Stimulated activated CD8-positive, alpha-beta memory T cell treated with anti-CD3 and anti-CD28 coated beads, Interleukin-4, amount 100 ng/mL, for 24 hours (primary cell): ENCODE measurements at regions not wholly inside any gene's neighbourhood (a gene's known extent, or its start where the extent isn't known, plus 50 kb on each side); places are given as distances from the start of the nearest gene placed in this dataset.
"Not testable (repeated sequence)": the region's sequence is repeated elsewhere in the genome, so short reads cannot be mapped to it uniquely, and the experiment has no call there.

ENCODE experiments used
- DNase-seq: peaks from one replicate; pipeline ENCODE4 v3.0.0-alpha.2; 2020; ENCODE audit warnings: low read depth

DNA sequence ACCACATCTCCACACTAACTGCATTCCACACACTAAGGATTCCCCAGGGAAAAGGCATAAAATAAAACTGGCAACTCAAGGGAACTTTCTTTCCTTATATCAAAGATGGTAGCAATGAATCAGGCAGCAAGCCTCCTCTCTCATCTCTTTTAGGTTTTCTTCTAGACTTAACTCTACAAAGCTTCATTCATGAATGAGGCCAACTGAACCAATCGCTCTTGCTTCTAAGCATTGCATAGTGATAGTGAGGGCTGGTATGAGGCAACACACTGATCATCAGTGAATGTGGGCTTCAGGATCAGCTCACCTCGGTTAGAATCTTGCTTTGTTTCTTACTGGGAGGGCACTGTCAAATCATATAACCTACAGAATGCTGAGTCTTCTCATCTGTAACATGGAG lies 1090.7 kb upstream of the MIR17HG start:
- no peak for DNase-seq

DNA sequence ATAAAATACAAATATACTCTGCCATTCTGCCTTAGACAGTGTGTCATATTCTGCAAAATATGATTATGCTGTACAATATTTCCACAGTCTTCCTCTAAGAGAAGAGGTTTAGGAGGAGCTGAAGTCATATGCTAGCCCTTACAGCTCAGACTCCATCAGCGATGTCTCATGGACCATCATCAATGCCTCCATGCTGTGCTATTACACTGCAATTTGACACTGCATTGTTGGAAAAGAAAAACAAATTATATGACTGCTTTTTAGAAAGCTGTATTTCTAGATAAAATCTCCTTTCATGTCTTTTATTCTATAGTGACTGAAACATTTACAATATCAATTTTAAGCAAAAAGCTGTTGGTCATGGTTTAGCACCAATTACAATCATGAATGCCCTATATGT lies 1089.4 kb upstream of the MIR17HG start:
- no peak for DNase-seq

DNA sequence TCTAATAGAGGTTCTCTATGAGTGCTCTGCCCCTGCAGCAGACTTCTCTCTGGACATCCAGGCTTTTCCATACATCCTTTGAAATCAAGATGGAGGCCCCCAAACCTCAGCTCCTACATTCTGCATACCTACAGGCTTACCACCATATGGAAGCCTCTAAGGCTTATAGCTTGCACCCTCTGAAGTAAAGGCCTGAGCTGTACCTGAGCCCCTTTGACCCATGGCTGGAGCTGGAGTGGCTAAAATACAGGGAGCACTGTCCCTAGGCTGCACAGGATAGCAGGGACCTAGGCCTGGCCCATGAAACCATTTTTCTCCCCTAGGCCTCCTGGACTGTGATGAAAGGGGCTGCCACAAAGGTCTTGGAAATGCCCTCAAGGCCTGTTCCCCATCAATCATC lies 1086.1 kb upstream of the MIR17HG start:
- no peak for DNase-seq

DNA sequence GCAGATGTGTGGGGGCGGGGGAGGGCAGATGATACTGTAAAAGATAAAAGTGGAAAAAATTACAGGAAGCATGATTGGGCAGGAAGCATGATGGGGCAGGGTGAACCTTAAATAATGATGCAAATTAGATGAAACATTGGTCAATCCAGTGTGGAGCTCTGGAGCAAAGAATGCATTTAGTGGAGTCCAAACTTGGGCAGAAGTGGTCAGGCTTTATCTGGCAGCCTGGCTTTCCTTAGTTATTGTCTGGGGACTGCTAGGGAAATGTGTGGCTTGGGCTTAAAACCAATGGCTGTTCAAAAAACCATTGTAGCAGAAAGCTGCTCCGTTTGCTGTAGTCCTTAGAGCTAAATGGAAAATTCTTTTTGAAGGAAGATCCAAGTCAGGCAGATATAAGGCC lies 1077.3 kb upstream of the MIR17HG start:
- DNase-seq, result no peak

DNA sequence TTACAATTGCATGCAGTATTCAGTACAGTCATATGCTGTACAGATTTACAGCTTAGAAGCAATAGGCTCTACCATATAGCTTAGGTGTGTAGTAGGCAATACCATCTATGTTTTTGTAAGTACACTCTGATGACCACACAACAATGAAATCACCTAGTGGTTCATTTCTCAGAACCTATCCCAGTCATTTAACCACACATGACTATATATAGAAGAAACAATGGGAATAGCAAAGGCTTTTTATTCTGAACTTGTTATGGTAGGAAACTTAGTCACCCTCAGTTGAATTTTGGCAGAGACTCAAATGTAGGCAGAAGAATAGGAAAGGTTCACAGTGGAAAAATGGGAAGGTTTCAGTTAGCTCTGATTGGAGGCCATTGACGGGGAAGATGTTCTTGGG lies 1075.1 kb upstream of the MIR17HG start:
- no peak for DNase-seq

DNA sequence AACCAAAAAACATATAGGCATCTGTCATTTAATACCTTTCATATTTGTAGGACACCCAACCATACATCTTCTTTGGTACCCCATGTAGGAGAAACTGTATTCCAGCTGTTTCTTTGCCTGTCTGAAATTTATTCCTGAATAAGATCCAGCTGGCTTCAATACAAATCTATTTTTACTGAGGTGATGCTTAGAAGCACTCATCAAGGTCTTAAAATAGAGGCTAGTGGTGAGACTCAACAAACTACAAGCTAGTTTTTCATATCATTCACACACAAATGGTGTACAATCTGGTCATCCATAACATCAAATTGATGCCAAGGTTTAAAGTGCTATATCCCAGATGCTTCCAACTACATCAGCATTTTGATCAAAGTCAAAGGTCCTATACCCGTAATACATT lies 1071.3 kb upstream of the MIR17HG start:
- DNase-seq, result no peak

DNA sequence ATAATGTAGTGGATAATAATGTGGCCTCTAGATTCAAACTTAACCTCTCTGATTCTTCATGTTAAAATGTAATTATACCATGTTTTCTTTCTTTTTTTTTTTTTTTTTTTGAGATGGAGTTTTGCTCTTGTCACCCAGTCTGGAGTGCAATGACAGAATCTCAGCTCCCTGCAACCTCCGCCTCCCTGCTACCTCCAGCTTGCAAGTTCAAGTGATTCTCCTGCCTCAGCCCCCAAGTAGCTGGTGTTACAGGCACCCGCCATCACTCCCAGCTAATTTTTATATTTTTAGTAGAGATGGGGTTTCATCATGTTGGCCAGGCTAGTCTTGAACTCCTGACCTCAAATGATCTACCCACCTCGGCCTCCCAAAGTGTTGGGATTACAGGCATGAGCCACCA lies 1069.3 kb upstream of the MIR17HG start:
- DNase-seq, result not testable (repeated sequence)

DNA sequence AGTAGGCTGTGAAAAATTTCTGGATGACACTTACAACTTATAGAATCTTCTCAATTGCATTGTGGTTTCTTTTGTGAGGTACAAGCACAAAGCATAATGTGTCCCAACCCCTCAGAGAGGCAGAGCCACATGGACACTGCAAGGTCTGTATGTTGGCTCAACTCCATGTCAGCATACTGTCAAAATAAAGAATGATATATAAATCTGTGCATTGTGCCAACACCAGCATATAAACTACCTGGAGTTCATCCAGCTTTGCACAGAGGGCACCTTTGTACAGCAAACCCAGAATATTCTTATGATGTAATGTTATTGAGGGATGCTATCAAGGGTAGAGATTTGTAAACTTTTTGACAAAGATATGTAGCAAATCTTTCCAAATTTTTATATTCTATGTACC lies 1065.8 kb upstream of the MIR17HG start:
- DNase-seq, result no peak

DNA sequence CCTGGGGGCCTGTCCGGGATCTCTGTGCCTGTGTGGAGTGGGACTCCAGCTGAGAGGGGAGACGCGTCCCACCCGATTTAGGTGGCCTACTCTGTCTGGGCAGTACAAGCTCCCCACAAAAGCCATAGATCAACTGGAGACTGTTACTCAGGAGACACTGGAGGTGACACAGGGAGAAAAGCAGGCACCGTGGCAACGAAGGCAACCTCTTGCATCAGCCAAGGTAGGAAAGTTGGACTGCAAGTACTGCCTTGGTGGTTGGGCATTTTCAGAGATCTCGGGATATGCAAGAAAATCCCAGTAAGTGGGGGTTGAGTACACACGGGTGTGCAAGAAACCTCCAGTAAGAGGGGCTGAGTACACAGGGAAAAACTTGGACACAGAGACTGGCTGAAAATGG lies 1060.0 kb upstream of the MIR17HG start:
- DNase-seq, result no peak

DNA sequence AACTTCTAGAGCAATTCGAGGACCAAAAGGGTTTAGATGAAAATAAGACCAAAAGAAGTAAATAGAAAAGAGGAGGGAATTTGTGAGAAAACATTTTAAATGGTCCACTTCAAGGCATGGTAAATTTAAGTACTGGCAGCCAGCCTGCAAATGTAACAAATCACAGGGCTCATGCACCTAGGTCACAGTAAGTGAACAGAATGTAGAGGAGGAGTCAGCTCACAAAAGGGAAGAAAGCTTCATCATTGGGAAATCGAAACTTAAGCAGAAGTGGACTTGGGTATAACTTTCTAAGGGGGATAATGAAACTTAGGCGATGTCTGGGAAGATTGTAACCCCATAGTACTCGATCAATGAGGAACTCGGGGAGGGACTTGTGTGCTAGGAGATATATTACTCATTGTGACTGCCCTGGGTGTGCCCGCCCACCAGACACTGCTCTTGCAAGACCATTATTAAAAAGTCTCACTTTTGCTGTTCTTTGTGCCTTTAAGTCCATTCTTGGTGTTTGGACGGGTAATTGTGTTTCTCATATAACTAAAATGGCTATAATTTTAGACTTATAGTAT lies 1053.6 kb upstream of the MIR17HG start:
- DNase-seq, result no peak

DNA sequence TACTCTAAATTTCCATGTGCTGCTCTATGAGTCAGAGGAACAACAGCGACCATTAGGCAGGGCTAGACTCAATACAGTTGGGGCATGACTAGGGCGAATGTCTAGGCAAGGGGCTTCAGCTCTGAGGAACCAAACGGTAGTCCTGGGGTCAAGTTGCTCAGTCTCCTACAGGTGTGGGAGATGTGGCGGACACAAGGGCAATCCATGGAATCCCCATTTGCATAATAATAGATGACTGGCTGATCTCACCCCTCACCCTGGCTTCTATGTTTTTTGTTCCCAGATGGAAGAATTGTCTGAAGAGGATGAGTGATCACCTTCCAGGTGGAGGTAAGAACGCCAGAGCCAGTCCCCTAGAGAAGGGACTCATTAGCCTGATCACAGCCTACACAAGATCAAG lies 1048.2 kb upstream of the MIR17HG start:
- no peak for DNase-seq

DNA sequence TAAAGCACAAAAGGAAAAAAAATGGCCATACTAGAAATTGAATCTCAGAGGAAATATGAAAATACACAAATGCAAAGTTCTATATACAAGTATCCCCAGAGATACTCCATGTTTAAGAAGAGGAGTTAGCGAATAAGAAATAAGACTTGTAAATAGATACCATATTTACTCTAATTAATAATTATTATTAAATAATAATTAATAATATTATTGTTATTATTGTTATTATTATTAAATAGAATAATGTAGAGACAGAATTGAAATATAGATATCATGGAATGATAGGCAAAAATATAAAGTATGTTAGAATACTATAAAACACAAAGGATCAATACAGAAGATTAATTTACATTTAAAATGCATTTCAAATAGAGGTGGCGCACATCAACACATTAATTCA lies 1047.5 kb upstream of the MIR17HG start:
- DNase-seq, result no peak

DNA sequence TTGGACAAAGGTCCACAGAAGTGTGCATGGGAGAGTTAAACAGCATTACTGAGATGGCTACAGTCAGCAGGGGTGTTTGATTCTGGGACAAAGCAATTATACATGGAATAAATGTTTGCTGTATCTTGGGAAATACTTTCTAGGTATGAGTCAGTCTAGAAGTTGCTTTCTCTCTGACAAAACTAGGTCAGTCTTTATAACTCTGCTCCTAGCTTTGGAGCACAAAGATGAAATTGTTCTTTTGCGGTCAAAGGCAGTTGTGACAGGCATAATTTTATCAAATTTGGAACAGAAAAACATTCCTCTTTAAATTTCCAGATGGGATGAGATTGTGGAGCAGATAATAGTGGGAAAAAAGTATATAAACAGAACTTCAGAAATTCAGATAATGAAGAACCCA lies 1045.4 kb upstream of the MIR17HG start:
- no peak for DNase-seq

DNA sequence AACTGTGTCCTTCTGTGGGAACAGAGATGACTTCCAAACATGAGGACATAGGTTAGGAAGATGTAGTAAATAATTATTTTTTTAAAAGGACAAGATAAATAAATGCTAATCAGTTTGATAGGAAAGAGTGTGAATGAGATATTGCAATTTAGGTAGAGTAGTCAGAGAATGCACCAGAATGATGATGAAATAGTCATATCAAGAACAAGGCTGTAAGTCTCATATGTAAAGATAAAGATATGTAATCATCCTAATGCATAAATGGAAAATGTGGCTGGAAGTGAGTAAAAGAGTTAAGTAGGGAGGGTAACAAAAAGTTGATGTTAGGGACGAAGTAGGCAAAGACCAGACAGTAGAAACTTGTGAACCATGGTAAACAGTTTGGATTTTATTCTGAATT lies 1041.7 kb upstream of the MIR17HG start:
- no peak for DNase-seq

DNA sequence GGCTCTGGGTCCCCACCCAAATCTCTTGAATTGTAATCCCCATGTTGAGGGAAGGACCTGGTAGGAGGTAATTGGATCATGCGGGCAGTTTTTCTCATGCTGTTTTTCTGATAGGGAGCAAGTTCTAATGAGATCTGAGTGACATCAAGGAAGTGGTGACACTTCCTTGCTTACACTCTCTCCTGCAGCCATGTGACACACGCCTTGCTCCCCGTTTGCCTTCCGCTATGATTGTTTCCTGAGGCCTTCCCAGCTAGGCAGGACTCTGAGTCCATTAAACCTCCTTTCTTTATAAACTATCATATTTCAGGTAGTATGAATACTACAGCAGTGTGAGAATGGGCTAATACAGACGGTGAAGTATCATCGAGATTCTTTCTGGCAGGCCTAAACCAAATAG lies 1040.4 kb upstream of the MIR17HG start:
- no peak for DNase-seq

DNA sequence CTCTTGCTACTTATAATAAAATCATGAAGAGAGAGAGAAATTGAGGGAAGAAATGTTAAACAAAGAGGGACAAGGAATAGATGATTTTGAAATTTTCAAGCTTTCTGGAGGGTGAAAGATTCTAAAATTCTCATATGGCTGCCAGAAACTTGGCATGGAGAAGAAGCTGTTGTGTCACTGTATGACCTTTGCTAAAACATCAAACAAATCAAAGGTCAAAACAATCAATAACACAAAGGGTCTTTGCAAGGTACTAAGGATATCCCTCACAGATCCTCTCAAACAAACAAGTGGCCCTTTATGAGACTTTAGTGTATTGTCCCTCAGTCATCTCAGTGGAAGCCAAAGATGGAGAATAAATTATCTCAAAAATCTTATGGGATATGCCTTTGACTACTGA lies 1039.2 kb upstream of the MIR17HG start:
- DNase-seq, result no peak

DNA sequence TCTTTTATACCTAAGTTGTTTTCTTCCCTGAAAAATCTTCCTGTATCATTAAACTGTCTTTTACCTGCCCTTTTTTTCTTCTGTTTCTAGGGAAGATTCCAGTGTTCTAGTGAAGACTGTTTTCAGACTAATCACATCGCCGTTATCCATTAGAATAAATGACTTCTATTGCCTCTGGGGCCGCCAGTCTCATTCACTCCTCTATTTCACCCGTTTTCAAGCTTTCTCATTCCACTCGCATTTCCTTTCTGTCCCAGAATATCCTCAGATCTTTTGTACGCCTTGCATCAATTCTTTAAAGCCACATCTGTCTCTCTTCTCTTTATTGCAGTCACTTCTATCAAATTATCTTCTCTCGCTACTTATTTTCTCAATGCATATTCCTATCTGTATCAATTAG lies 1035.6 kb upstream of the MIR17HG start:
- DNase-seq, result no peak

DNA sequence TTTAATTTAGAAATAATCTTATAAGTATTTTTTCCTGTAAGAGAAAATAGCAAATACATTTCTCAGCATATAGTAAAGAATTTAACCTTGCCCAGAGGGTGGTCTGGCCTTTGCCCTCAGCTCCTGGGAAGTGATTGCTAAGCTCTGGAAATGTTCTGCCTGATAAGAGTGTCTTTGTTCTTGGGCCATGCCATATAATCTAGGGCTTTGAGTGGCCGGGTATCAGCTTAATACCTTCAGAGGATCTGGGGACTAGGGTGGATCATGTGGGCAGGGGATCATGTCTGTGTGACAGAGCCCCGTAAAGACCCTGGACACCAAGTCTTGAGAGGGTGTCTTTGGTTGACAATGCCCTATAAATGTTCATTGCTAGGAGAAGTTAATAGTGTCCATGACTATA lies 1032.4 kb upstream of the MIR17HG start:
- DNase-seq, result no peak

DNA sequence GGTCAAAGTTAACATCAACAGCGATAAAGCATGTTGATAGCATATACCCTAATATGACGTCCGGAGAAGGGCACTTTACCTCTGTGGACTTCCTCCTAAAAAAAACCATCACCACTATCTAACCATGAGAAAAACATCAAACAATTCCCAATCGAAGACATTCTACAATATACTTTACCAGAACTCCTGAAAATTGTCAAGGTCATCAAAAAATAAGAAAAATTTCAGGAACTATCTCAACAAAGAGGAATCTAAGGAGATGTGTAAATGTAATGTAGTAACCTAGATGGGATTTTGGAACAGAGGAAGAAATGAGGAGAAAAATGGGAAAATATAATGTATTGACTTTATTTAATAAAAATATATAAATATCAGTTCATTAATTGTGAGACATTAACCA lies 1026.8 kb upstream of the MIR17HG start:
- DNase-seq, result no peak

DNA sequence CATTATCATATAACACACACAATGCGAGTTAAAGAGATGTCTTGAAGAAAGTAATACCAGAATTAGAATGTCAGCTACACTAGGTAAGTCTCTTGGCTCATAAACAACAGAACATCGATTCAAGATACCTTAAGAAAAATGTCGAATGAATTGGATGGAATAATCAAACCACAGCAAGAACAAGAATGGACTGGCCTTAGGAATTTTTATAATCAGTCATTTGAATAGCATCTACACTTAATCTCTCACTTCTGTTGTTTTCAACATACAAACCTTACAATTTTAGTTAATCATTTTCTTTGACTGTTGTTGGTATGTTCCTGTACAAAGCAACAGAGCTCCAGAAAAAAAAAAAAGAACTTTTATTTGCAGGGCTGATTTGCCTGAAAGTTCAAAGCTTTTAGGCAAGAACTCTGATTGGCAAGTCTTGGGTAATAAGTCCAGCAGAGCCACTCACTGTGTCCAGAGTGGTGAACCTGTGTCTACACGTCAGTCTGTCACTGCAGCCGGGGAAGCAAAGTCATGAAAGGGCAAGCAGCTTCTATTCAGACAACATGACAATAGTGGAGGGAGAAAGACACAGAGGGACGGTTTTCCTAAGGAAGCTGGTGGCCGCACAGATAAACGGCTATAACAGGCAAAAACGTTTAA lies 1026.1 kb upstream of the MIR17HG start:
- DNase-seq, result no peak

DNA sequence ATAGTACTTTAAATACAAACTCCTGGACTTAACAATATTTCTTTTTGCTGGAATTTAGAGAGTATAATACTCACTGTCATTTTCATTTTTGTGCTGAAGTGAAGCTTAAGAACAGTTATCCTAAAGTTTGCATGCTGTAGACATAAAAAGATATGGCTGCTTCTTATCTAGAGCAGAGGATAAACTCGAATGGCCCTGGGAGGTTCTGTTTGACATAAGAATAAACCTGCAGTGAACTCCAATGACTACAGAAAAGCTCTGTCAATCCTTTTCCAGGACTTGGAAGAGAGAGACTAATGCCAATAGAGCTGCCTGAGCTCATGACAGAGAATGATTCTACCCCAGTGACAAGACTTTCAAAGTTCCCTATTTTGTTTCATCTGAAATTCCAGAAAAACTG lies 1017.8 kb upstream of the MIR17HG start:
- DNase-seq, result no peak

DNA sequence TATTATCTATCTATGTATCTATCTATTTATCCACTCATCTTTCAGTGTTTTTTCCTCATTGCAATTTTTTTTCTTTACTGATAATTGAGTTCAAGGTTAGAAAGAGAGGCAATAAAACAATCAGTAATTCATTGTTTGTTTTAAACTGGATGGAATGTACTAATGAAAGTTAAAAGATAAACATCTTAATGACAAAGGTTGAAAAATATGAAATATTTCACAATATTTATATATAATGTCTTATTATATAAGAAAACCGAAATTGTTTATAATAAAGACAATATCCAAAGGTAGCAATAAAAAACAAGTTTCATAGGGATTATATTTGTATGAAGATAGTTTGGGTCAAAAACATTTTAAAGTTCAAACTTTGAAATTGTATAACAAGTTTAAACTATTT lies 1015.5 kb upstream of the MIR17HG start:
- no peak for DNase-seq

DNA sequence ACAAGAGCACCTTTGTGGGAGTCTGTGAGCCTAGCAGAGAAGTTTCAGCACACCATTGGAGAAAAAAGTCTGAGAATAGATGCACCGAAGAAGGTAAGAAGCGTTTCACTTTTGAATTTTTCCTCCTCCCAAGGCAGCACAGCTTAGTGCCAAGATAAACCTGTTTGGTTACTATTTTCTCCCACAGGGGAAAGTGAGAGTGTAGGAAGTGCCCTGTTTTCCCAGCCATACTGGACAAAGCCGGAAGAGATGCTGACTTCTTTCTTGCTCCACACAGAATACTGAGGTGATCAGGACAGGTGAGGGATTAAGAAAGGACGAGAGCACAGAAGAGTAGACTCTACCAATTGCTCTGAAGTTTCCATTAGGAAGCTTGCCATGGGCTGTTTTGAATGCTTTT lies 1011.0 kb upstream of the MIR17HG start:
- DNase-seq, result no peak

DNA sequence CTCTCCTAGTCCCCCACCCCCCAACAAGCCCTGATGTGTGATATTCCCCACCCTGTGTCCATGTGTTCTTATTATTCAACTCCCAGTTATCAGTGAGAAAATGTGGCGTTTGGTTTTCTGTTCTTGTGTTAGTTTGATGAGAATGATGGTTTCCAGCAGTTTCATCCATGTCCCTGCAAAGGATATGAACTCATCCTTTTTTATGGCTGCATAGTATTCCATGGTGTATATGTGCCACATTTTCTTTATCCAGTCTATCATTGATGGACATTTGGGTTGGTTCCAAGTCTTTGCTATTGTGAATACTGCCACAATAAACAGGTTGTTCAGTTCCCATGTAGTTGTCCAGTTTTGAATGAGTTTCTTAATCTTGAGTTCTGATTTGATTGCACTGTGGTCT lies 1006.1 kb upstream of the MIR17HG start:
- DNase-seq, result not testable (repeated sequence)
